Fibroblast of lung (primary cell): ENCODE measurements at regions not wholly inside any gene's neighbourhood (a gene's known extent, or its start where the extent isn't known, plus 50 kb on each side); places are given as distances from the start of the nearest gene placed in this dataset.

ENCODE experiments used
- DNase-seq, 2 donors: peaks; one replicate each; pipeline versions ENCODE4 v3.0.0 to v3.0.0-alpha.2; 2010; ENCODE audit warnings: low read depth in 2 of 2
- H2AFZ ChIP-seq: 2 replicates; pipeline ENCODE4 v1.5.1; 2012; ENCODE audit warnings: low read length, control low read depth, inconsistent platforms
- H3K27ac ChIP-seq: 2 replicates; pipeline ENCODE4 v1.5.1; 2011; ENCODE audit warnings: low read length, control low read depth; ENCODE audit not compliant: insufficient read depth
- H3K27me3 ChIP-seq: 2 replicates; pipeline ENCODE4 v1.5.1; 2011; ENCODE audit warnings: mild to moderate bottlenecking, low read length; ENCODE audit not compliant: control insufficient read depth, insufficient read depth
- H3K36me3 ChIP-seq: 2 replicates; pipeline ENCODE4 v1.5.1; 2011; ENCODE audit warnings: low read length; ENCODE audit not compliant: control insufficient read depth, insufficient read depth
- H3K4me1 ChIP-seq: 2 replicates; pipeline ENCODE4 v1.5.1; 2011; ENCODE audit warnings: low read length; ENCODE audit not compliant: control insufficient read depth, insufficient read depth; ENCODE audit errors: extremely low read depth
- H3K4me2 ChIP-seq: 2 replicates; pipeline ENCODE4 v1.5.1; 2011; ENCODE audit warnings: low read length, control low read depth; ENCODE audit not compliant: insufficient read depth; ENCODE audit errors: extremely low read depth
- H3K4me3 ChIP-seq, 4 experiments: fragments of 200-600 bp in 1 of 4; sonication (generic) in 1 of 4; replicated peaks in 1 of 4; 2 replicates each; pipeline ENCODE4 v1.5.1; 2011 to 2016; ENCODE audit warnings: low read length in 4 of 4, low read depth in 3 of 4, mild to moderate bottlenecking in 3 of 4, control low read depth in 2 of 4, inconsistent platforms in 1 of 4, mixed read lengths in 1 of 4; ENCODE audit not compliant: insufficient read depth in 1 of 4; ENCODE audit errors: control extremely low read depth in 1 of 4
- H3K79me2 ChIP-seq: 2 replicates; pipeline ENCODE4 v1.5.1; 2012; ENCODE audit warnings: mild to moderate bottlenecking, low read length, inconsistent platforms; ENCODE audit not compliant: control insufficient read depth, insufficient read depth
- H3K9ac ChIP-seq: 2 replicates; pipeline ENCODE4 v1.5.1; 2011; ENCODE audit warnings: mild to moderate bottlenecking, low read length, control low read depth; ENCODE audit not compliant: insufficient read depth
- H3K9me3 ChIP-seq: 2 replicates; pipeline ENCODE4 v1.5.1; 2012; ENCODE audit warnings: low read depth, low read length; ENCODE audit not compliant: control insufficient read depth, insufficient read depth
- H4K20me1 ChIP-seq: 2 replicates; pipeline ENCODE4 v1.5.1; 2011; ENCODE audit warnings: low read length; ENCODE audit not compliant: control insufficient read depth, insufficient read depth; ENCODE audit errors: extremely low read depth
- EZH2 ChIP-seq: IDR thresholded peaks from 2 replicates; pipeline ENCODE4 v1.5.1; 2012; ENCODE audit warnings: low read length, control low read depth, mild to moderate bottlenecking; ENCODE audit errors: missing control alignments
- TF ChIP-seq, protein P1 (sequence below), 2 donors: IDR thresholded peaks in 1 of 2; conservative IDR thresholded peaks in 1 of 2; 1 replicate in 1 of 2; 2 replicates in 1 of 2; pipeline ENCODE4 v1.5.1; 2011 to 2012; ENCODE audit warnings: low read length in 2 of 2, control low read depth in 1 of 2, inconsistent platforms in 1 of 2, low read depth in 1 of 2, mild to moderate bottlenecking in 1 of 2

DNA sequence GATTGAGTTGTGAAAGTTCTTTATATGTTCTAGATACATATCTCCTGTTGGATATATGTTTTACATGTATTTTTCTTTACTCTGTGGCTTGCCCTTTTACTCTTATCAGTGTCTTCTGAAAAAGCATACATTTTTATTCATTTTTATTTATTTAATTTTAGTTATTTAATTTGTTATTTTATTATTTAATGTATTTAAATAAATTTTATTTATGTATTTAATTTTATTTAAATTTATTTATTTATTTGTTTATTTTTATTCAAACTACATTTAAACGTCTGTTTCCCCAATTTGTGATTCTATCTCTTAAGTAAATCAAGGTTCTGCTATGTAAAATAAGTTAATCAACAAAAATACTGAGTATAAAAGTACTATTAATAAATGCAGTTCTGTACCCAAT lies 279.1 kb upstream of the AKR1E2 start:
- H3K36me3 ChIP-seq: no peaks in the 10 kb centered on the region
- H3K9me3 ChIP-seq: no peaks in the 10 kb centered on the region
- H3K9ac ChIP-seq: no peak overlapping the region
- H3K4me3 ChIP-seq: no peak overlapping the region
- no peak overlapping the region for H2AFZ ChIP-seq
- no peak overlapping the region for H3K27ac ChIP-seq
- H3K79me2 ChIP-seq: no peaks in the 10 kb centered on the region
- no peak overlapping the region for H3K4me2 ChIP-seq
- no peaks in the 10 kb centered on the region for H3K27me3 ChIP-seq
- no peaks in the 10 kb centered on the region for H3K4me1 ChIP-seq
- TF ChIP-seq, protein P1, sequence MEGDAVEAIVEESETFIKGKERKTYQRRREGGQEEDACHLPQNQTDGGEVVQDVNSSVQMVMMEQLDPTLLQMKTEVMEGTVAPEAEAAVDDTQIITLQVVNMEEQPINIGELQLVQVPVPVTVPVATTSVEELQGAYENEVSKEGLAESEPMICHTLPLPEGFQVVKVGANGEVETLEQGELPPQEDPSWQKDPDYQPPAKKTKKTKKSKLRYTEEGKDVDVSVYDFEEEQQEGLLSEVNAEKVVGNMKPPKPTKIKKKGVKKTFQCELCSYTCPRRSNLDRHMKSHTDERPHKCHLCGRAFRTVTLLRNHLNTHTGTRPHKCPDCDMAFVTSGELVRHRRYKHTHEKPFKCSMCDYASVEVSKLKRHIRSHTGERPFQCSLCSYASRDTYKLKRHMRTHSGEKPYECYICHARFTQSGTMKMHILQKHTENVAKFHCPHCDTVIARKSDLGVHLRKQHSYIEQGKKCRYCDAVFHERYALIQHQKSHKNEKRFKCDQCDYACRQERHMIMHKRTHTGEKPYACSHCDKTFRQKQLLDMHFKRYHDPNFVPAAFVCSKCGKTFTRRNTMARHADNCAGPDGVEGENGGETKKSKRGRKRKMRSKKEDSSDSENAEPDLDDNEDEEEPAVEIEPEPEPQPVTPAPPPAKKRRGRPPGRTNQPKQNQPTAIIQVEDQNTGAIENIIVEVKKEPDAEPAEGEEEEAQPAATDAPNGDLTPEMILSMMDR (conservative IDR thresholded peaks at IDR 0.05 in 1 of 2, IDR thresholded peaks at IDR 0.05 in 1 of 2; ENCODE audit: low read depth in 1 of 2, low read length in 2 of 2): no peak
- no peak for TF ChIP-seq EZH2
- H4K20me1 ChIP-seq: no peaks in the 10 kb centered on the region
- DNase-seq: no peak

DNA sequence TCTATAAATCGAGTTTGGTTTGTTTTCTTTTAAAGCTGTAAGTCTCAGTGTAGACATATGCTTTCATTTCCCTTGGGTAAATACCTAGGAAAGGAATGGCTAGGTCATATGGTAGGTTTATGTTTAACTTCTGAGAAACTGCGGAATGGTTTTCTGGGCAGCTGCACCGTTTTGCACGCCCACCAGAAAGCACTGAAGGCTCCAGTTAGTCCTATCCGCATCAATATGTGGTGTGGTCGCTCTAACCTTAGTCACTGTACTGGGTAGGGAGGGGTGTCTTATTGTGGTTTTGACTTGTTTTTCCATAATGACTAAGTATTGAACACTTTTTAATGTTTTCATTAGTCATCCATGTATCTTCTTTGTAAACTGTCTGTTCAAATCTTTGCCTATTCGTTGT lies 279.5 kb upstream of the AKR1E2 start:
- peaks cover 2% of the 10 kb centered on the region for H3K4me1 ChIP-seq
- no peaks in the 10 kb centered on the region for H4K20me1 ChIP-seq
- no peaks in the 10 kb centered on the region for H3K79me2 ChIP-seq
- no peaks in the 10 kb centered on the region for H3K9me3 ChIP-seq
- no peak overlapping the region for H3K4me3 ChIP-seq
- no peak overlapping the region for H3K4me2 ChIP-seq
- H3K9ac ChIP-seq: no peak overlapping the region
- TF ChIP-seq EZH2: no peak
- TF ChIP-seq, protein P1 (conservative IDR thresholded peaks at IDR 0.05 in 1 of 2, IDR thresholded peaks at IDR 0.05 in 1 of 2; ENCODE audit: low read depth in 1 of 2, low read length in 2 of 2): no peak
- H3K27ac ChIP-seq: no peak overlapping the region
- DNase-seq: peak; percentile 57 to 94
- no peak overlapping the region for H2AFZ ChIP-seq
- H3K27me3 ChIP-seq: no peaks in the 10 kb centered on the region
- H3K36me3 ChIP-seq: no peaks in the 10 kb centered on the region

DNA sequence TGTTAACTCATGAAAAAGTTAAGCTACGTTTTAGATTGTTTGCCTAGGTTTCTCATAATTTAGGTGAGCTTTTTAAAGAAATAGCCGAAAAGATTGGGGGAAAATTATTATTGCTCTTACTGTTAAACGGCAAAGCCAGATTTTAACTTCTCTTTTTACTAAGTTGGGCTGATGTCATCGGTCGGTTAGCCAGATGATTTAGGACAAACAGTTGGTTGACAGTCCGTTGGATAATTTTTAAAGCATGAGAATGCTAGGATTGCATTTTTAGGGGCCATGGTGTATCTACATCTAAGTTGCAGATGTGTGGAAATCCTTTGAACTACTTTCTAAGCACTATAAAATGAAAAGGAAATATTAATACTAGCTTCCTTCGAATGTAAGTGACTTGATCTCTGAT lies 280.9 kb upstream of the AKR1E2 start:
- DNase-seq: no peak
- Histone ChIP-seq H3K27ac (no peak overlapping the region), H2AFZ (no peak overlapping the region), H3K4me1 (peaks cover 3% of the 10 kb centered on the region), H4K20me1 (no peaks in the 10 kb centered on the region), H3K9me3 (no peaks in the 10 kb centered on the region), H3K79me2 (no peaks in the 10 kb centered on the region), H3K4me3 (no peak overlapping the region), H3K4me2 (no peak overlapping the region), H3K36me3 (no peaks in the 10 kb centered on the region), H3K9ac (no peak overlapping the region), H3K27me3 (no peaks in the 10 kb centered on the region)
- TF ChIP-seq, protein P1 (conservative IDR thresholded peaks at IDR 0.05 in 1 of 2, IDR thresholded peaks at IDR 0.05 in 1 of 2; ENCODE audit: low read depth in 1 of 2, low read length in 2 of 2): no peak
- TF ChIP-seq EZH2: no peak
